ENCODE measurements at regions not wholly inside any gene's neighbourhood (a gene's known extent, or its start where the extent isn't known, plus 50 kb on each side); places are given as distances from the start of the nearest gene placed in this dataset.

GRCh38 chr6:26183581-26184366 lies 96.5 kb downstream of the HFE start:
- TF ChIP-seq CTCF (conservative IDR thresholded peaks at IDR 0.05; ENCODE audit: low read length) (no peak), EZH2phosphoT487 (IDR thresholded peaks at IDR 0.05; ENCODE audit: borderline replicate concordance, low read depth, low read length) (no peak)
- Histone ChIP-seq H4K20me1 (ENCODE audit: insufficient read depth, low read length) (no peaks in the 10 kb centered on the region), H3K79me2 (ENCODE audit: insufficient read depth, low read depth, low read length) (no peaks in the 10 kb centered on the region), H3K4me2 (ENCODE audit: low read length) (no peak overlapping the region), H3K9me2 (ENCODE audit: insufficient read depth, low read length) (no peaks in the 10 kb centered on the region), H3K27ac (ENCODE audit: low read depth, low read length, poor library complexity, severe bottlenecking) (no peak overlapping the region), H3K9me3 (ENCODE audit: low read length) (no peaks in the 10 kb centered on the region), H2AFZ (ENCODE audit: low read length) (no peak overlapping the region), H3K36me3 (ENCODE audit: insufficient read depth, low read length) (no peaks in the 10 kb centered on the region), H3K4me3 (ENCODE audit: low read depth, low read length, poor library complexity, severe bottlenecking) (no peak overlapping the region), H3K4me1 (ENCODE audit: insufficient read depth, low read length, poor library complexity, severe bottlenecking) (peaks cover 22% of the 10 kb centered on the region)
- no peak for DNase-seq (ENCODE audit: low spot score)
- BruUV-seq (replicated peaks) = no TSS peak
- CTCF ChIA-PET (ENCODE audit: unreplicated experiment) = interaction anchor here (1.8 kb wide), 1 partner anchor 10 kb away, joined by 4 read pairs; no protein-coding TSS in a partner anchor
- intact Hi-C loops (cut with micrococcal nuclease; ENCODE audit: unreplicated experiment) = no loop called here
- POLR2A ChIA-PET = interaction anchor here (0.5 to 3.3 kb wide), 7 partner anchors 10 to 137 kb away, joined by 3 to 25 read pairs (median 9); a partner anchor contains a TSS

DNA sequence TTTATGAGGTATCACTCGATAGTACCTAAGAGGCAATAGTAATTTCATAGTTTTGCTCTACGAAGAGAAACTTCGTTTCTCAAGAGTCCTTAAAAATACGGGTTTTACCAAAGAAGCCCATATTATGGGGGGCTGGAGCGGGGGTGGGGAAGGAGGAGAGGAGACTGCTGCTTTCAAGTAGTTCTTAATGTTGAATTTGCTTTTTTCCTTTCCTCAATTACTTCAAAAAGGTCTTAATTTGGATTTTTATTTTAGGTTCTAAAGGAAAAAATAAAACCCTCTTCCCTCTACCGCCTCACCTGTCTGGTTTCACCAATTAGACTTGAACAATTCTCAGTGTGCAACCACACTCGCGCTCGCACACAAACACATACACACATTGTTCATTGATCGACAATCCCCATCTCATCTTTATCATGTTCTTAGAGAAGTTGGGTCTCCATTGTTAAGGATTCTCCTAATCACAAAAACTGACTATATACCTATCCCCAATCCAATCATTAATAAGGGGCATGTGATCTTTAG lies 97.2 kb downstream of the HFE start:
- Histone ChIP-seq H3K9me2 (ENCODE audit: insufficient read depth, low read length) (no peaks in the 10 kb centered on the region), H3K4me3 (ENCODE audit: low read depth, low read length, poor library complexity, severe bottlenecking) (no peak overlapping the region), H4K20me1 (ENCODE audit: insufficient read depth, low read length) (no peaks in the 10 kb centered on the region), H3K4me2 (ENCODE audit: low read length) (no peak overlapping the region), H3K27ac (ENCODE audit: low read depth, low read length, poor library complexity, severe bottlenecking) (no peak overlapping the region), H2AFZ (ENCODE audit: low read length) (no peak overlapping the region), H3K9me3 (ENCODE audit: low read length) (no peaks in the 10 kb centered on the region), H3K36me3 (ENCODE audit: insufficient read depth, low read length) (no peaks in the 10 kb centered on the region), H3K4me1 (ENCODE audit: insufficient read depth, low read length, poor library complexity, severe bottlenecking) (peaks cover 26% of the 10 kb centered on the region), H3K79me2 (ENCODE audit: insufficient read depth, low read depth, low read length) (no peaks in the 10 kb centered on the region)
- no peak for DNase-seq (ENCODE audit: low spot score)
- BruUV-seq (replicated peaks) = no TSS peak
- POLR2A ChIA-PET = interaction anchor here (0.5 to 3.3 kb wide), 5 partner anchors 10 to 138 kb away, joined by 3 to 25 read pairs (median 9); a partner anchor contains a TSS
- CTCF ChIA-PET (ENCODE audit: unreplicated experiment) = interaction anchor here (1.8 kb wide), 1 partner anchor 11 kb away, joined by 4 read pairs; no protein-coding TSS in a partner anchor
- intact Hi-C loops (cut with micrococcal nuclease; ENCODE audit: unreplicated experiment) = no loop called here
- TF ChIP-seq EZH2phosphoT487 (IDR thresholded peaks at IDR 0.05; ENCODE audit: borderline replicate concordance, low read depth, low read length) (no peak), CTCF (conservative IDR thresholded peaks at IDR 0.05; ENCODE audit: low read length) (no peak)

DNA sequence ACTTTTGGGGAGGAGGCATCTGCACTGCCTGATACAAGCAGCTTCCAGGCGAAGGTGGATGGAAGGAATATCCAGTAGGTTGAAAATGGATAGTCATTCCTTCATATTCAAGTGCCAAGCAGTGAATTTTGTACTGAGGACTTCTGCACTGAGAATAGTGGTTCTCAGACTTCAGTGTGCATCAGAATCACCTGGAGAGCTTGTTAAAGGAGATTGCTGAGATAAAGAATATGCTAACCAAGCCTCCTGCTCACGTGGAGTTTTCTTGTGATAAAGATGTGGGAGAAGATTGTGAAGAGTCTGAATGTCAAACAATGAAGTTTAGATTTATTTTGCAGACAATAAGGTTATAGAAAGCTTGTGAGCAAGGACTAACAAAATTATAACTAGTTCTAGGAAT lies 97.8 kb downstream of the HFE start:
- no TSS peak for BruUV-seq (replicated peaks)
- Histone ChIP-seq H3K4me3 (ENCODE audit: low read depth, low read length, poor library complexity, severe bottlenecking) (no peak overlapping the region), H3K36me3 (ENCODE audit: insufficient read depth, low read length) (no peaks in the 10 kb centered on the region), H4K20me1 (ENCODE audit: insufficient read depth, low read length) (no peaks in the 10 kb centered on the region), H3K4me1 (ENCODE audit: insufficient read depth, low read length, poor library complexity, severe bottlenecking) (peaks cover 32% of the 10 kb centered on the region), H3K79me2 (ENCODE audit: insufficient read depth, low read depth, low read length) (no peaks in the 10 kb centered on the region), H2AFZ (ENCODE audit: low read length) (no peak overlapping the region), H3K9me2 (ENCODE audit: insufficient read depth, low read length) (no peaks in the 10 kb centered on the region), H3K4me2 (ENCODE audit: low read length) (no peak overlapping the region), H3K27ac (ENCODE audit: low read depth, low read length, poor library complexity, severe bottlenecking) (no peak overlapping the region), H3K9me3 (ENCODE audit: low read length) (no peaks in the 10 kb centered on the region)
- POLR2A ChIA-PET = interaction anchor here (0.5 to 4.2 kb wide), 5 partner anchors 12 to 75 kb away, joined by 3 to 32 read pairs (median 3); a partner anchor contains a TSS
- intact Hi-C loops (cut with micrococcal nuclease; ENCODE audit: unreplicated experiment) = no loop called here
- no peak for DNase-seq (ENCODE audit: low spot score)
- TF ChIP-seq CTCF (conservative IDR thresholded peaks at IDR 0.05; ENCODE audit: low read length) (no peak), EZH2phosphoT487 (IDR thresholded peaks at IDR 0.05; ENCODE audit: borderline replicate concordance, low read depth, low read length) (no peak)
- CTCF ChIA-PET (ENCODE audit: unreplicated experiment) = no interaction called here
